Natural killer cell (primary cell): ENCODE measurements at regions not wholly inside any gene's neighbourhood (a gene's known extent, or its start where the extent isn't known, plus 50 kb on each side); places are given as distances from the start of the nearest gene placed in this dataset.

Source experiments
- ATAC-seq, 3 donors: fragments of 150-1000 bp in 2 of 3; fragments of 200-7000 bp in 1 of 3; cut with Tn5 transposase; 1 replicate in 1 of 3; 2 replicates in 2 of 3; pipeline ENCODE4 v1.10.0; 2021; ENCODE audit warnings: mild to moderate bottlenecking in 2 of 3, moderate library complexity in 2 of 3
- DNase-seq, 2 donors: peaks; one replicate each; pipeline versions ENCODE4 v3.0.0 to v3.0.0-alpha.2; 2013 to 2021; ENCODE audit warnings: mixed read lengths in 1 of 2
- H3K27ac ChIP-seq: one replicate; pipeline ENCODE4 v1.5.1; 2013; ENCODE audit warnings: mild to moderate bottlenecking, low read length
- H3K27me3 ChIP-seq: one replicate; pipeline ENCODE4 v1.6.1; 2013; ENCODE audit warnings: low read length; ENCODE audit not compliant: control insufficient read depth, insufficient read depth
- H3K36me3 ChIP-seq: one replicate; pipeline ENCODE4 v1.6.1; 2013; ENCODE audit warnings: low read length; ENCODE audit not compliant: control insufficient read depth, insufficient read depth
- H3K4me1 ChIP-seq: one replicate; pipeline ENCODE4 v1.6.1; 2013; ENCODE audit warnings: low read length; ENCODE audit not compliant: control insufficient read depth, insufficient read depth
- H3K4me3 ChIP-seq: one replicate; pipeline ENCODE4 v1.5.1; 2013; ENCODE audit warnings: low read length
- H3K9me3 ChIP-seq: one replicate; pipeline ENCODE4 v1.6.1; 2013; ENCODE audit warnings: low read length; ENCODE audit not compliant: control insufficient read depth, insufficient read depth
- H3K27ac Mint-ChIP-seq, 2 donors: one replicate each; pipeline ENCODE4 v1.8.0; 2022; ENCODE audit warnings: mild to moderate bottlenecking in 2 of 2, mixed read lengths in 2 of 2, moderate library complexity in 1 of 2
- H3K27me3 Mint-ChIP-seq, 2 donors: one replicate each; pipeline ENCODE4 v1.8.0; 2022; ENCODE audit warnings: low read depth in 2 of 2, mixed read lengths in 2 of 2
- H3K36me3 Mint-ChIP-seq: one replicate; pipeline ENCODE4 v1.8.0; 2022; ENCODE audit warnings: mixed read lengths
- H3K4me1 Mint-ChIP-seq, 2 donors: one replicate each; pipeline ENCODE4 v1.8.0; 2022; ENCODE audit warnings: mixed read lengths in 2 of 2
- H3K4me3 Mint-ChIP-seq: one replicate; pipeline ENCODE4 v1.8.0; 2022; ENCODE audit warnings: mild to moderate bottlenecking, moderate library complexity, mixed read lengths
- H3K9me3 Mint-ChIP-seq, 2 donors: one replicate each; pipeline ENCODE4 v1.8.0; 2022; ENCODE audit warnings: mixed read lengths in 2 of 2
- WGBS: methylation state at CpG from one replicate; pipeline ENCODE4 v1.1.7; 2013; ENCODE audit warnings: missing lambda C conversion rate; ENCODE audit not compliant: insufficient coverage; 5-methylcytosine and 5-hydroxymethylcytosine counted together
- intact Hi-C: fragments of 100-400 bp; cut with micrococcal nuclease; formaldehyde crosslinking; loops from one replicate; pipeline ENCODE4 v1.14.2; 2022
- TF ChIP-seq, protein P1 (sequence below): fragments of 200-600 bp; IDR thresholded peaks from one replicate; pipeline ENCODE4 v1.8.0; 2022; ENCODE audit warnings: antibody characterized with exemption

DNA sequence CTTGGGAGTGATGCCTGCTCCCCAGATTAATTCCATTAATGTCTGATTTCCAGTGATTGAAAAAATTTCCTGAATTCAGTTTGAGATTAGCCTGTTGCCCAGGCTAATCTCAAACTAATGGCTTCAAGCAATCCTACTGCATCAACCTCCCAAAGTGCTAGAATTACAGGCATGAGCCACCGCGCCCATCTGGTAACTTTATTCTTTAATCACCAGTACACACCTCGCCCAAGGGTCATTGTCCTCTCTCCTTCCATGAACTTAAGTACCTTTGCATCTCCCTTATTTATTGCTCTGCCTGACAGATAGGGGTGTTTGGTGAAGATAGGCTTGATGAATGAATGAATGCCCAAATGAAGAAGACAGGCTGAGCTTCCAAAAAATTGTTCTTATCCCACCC lies 366.5 kb downstream of the SIPA1L2 start:
- no peak for ATAC-seq
- no peak overlapping the region for H3K4me3 Mint-ChIP-seq
- Histone ChIP-seq H3K27ac (no peak overlapping the region), H3K36me3 (no peaks in the 10 kb centered on the region), H3K4me1 (no peaks in the 10 kb centered on the region), H3K27me3 (no peaks in the 10 kb centered on the region), H3K4me3 (no peak overlapping the region), H3K9me3 (no peaks in the 10 kb centered on the region)
- no peaks in the 10 kb centered on the region for H3K9me3 Mint-ChIP-seq
- TF ChIP-seq, protein P1, sequence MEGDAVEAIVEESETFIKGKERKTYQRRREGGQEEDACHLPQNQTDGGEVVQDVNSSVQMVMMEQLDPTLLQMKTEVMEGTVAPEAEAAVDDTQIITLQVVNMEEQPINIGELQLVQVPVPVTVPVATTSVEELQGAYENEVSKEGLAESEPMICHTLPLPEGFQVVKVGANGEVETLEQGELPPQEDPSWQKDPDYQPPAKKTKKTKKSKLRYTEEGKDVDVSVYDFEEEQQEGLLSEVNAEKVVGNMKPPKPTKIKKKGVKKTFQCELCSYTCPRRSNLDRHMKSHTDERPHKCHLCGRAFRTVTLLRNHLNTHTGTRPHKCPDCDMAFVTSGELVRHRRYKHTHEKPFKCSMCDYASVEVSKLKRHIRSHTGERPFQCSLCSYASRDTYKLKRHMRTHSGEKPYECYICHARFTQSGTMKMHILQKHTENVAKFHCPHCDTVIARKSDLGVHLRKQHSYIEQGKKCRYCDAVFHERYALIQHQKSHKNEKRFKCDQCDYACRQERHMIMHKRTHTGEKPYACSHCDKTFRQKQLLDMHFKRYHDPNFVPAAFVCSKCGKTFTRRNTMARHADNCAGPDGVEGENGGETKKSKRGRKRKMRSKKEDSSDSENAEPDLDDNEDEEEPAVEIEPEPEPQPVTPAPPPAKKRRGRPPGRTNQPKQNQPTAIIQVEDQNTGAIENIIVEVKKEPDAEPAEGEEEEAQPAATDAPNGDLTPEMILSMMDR = no peak
- WGBS = 82% methylated on average over 3 of the region's 3 CpGs
- H3K27ac Mint-ChIP-seq = no peak overlapping the region
- no peaks in the 10 kb centered on the region for H3K4me1 Mint-ChIP-seq
- intact Hi-C loops = no loop called here
- DNase-seq = no peak
- no peaks in the 10 kb centered on the region for H3K36me3 Mint-ChIP-seq
- peaks cover 10 to 14% of the 10 kb centered on the region in 2 donors for H3K27me3 Mint-ChIP-seq

DNA sequence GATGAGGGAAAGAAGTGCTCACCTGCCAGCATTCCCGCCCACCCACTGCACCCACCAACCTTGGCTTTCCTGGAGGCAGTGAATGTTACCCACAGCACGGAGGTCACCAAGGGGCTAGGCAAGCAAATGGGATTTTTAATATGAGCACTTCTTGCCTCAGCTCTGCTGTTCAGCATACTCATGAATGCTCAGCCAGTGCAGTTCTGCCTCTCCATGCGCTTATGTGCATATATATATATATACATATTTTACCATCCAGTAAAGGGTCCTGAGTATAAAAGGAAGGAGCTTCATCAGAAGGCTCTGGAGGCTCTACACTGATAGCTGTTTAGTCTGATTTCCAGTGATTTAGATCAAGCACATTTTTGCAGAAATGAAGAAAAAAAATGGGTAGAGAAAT lies 366.9 kb downstream of the SIPA1L2 start:
- Mint-ChIP-seq H3K9me3 (no peaks in the 10 kb centered on the region), H3K4me1 (no peaks in the 10 kb centered on the region), H3K27me3 (peaks cover 15 to 17% of the 10 kb centered on the region in 2 donors), H3K4me3 (no peak overlapping the region), H3K27ac (no peak overlapping the region), H3K36me3 (no peaks in the 10 kb centered on the region)
- DNase-seq (no peak), ATAC-seq (no peak)
- no peaks in the 10 kb centered on the region for H3K4me1 ChIP-seq
- H3K27ac ChIP-seq = no peak overlapping the region
- H3K27me3 ChIP-seq = no peaks in the 10 kb centered on the region
- intact Hi-C loops = no loop called here
- no peaks in the 10 kb centered on the region for H3K36me3 ChIP-seq
- WGBS = 63% methylated on average over 2 of the region's 3 CpGs
- TF ChIP-seq, protein P1 = no peak
- no peak overlapping the region for H3K4me3 ChIP-seq
- H3K9me3 ChIP-seq = no peaks in the 10 kb centered on the region

DNA sequence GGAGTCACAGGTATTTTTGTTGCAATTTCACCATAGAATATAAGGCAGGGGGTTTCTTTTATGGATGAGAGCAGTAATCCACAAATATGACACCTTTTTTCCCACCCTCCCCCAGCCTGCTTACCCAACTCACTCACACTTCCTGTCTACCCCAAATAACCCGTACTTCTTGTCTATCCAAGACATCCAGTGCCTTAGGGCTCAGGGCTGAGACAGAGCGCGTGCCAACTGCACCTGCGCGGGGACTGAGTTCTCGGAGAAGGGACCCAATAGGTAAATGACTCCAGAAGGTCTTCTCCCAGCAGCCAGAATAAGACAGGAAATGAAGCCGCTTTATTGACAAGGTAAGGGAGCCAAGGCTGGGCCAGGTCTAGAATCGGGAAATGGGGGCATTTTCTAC lies 369.1 kb downstream of the SIPA1L2 start:
- no peaks in the 10 kb centered on the region for H3K36me3 ChIP-seq
- H3K4me1 Mint-ChIP-seq = no peaks in the 10 kb centered on the region
- H3K9me3 Mint-ChIP-seq = no peaks in the 10 kb centered on the region
- no peaks in the 10 kb centered on the region for H3K9me3 ChIP-seq
- TF ChIP-seq, protein P1 = no peak
- intact Hi-C loops = no loop called here
- ATAC-seq (no peak), DNase-seq (no peak)
- WGBS = 75% methylated on average over 8 of the region's 8 CpGs
- no peaks in the 10 kb centered on the region for H3K27me3 ChIP-seq
- no peak overlapping the region for H3K27ac ChIP-seq
- no peak overlapping the region for H3K4me3 ChIP-seq
- H3K27ac Mint-ChIP-seq = no peak overlapping the region
- H3K36me3 Mint-ChIP-seq = no peaks in the 10 kb centered on the region
- H3K4me3 Mint-ChIP-seq = no peak overlapping the region
- H3K4me1 ChIP-seq = no peaks in the 10 kb centered on the region
- H3K27me3 Mint-ChIP-seq = peaks cover 13 to 29% of the 10 kb centered on the region in 2 donors

DNA sequence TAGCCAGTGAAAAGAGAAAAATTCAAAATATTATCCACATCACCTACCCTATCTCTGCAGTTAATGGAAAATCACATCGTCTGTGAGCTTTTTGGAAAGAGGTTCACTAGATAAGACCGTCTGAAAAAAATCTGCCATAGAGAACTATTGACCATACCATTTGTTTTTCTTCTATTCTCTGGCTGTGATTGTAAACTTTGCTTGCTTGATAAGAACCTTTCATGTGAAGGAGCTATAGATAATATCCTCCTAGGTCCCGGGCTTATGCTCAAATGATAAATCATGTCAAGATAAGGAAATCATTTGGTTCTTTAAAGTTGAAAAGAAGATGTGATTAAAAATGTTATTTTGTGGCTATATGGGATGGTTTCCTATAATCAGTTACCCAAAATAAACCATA lies 369.9 kb downstream of the SIPA1L2 start:
- DNase-seq (no peak), ATAC-seq (no peak)
- Histone ChIP-seq H3K9me3 (no peaks in the 10 kb centered on the region), H3K27ac (no peak overlapping the region), H3K27me3 (no peaks in the 10 kb centered on the region), H3K4me1 (no peaks in the 10 kb centered on the region), H3K4me3 (no peak overlapping the region), H3K36me3 (no peaks in the 10 kb centered on the region)
- H3K27me3 Mint-ChIP-seq = peaks cover 14 to 32% of the 10 kb centered on the region in 2 donors
- no peak overlapping the region for H3K27ac Mint-ChIP-seq
- no peak overlapping the region for H3K4me3 Mint-ChIP-seq
- 0% methylated on average over 1 of the region's 3 CpGs for WGBS
- H3K4me1 Mint-ChIP-seq = no peaks in the 10 kb centered on the region
- no peaks in the 10 kb centered on the region for H3K36me3 Mint-ChIP-seq
- H3K9me3 Mint-ChIP-seq = no peaks in the 10 kb centered on the region
- TF ChIP-seq, protein P1 = no peak
- intact Hi-C loops = no loop called here
